Rectal smooth muscle tissue (tissue), 1 donor: ENCODE measurements at regions not wholly inside any gene's neighbourhood (a gene's known extent, or its start where the extent isn't known, plus 50 kb on each side); places are given as distances from the start of the nearest gene placed in this dataset.

Experiments used
- H3K27ac ChIP-seq: one replicate; pipeline ENCODE4 v1.7.0; 2013; ENCODE audit warnings: low read depth, low read length, inconsistent platforms
- H3K27me3 ChIP-seq: one replicate; pipeline ENCODE4 v1.7.0; 2013; ENCODE audit warnings: low read length; ENCODE audit not compliant: control insufficient read depth, insufficient read depth
- H3K36me3 ChIP-seq: one replicate; pipeline ENCODE4 v1.7.0; 2013; ENCODE audit warnings: low read length; ENCODE audit not compliant: control insufficient read depth, insufficient read depth
- H3K4me1 ChIP-seq: one replicate; pipeline ENCODE4 v1.7.0; 2013; ENCODE audit warnings: low read length; ENCODE audit not compliant: control insufficient read depth, insufficient read depth
- H3K4me3 ChIP-seq: one replicate; pipeline ENCODE4 v1.7.0; 2013; ENCODE audit warnings: low read length
- H3K9ac ChIP-seq: one replicate; pipeline ENCODE4 v1.7.0; 2013; ENCODE audit warnings: low read length

DNA sequence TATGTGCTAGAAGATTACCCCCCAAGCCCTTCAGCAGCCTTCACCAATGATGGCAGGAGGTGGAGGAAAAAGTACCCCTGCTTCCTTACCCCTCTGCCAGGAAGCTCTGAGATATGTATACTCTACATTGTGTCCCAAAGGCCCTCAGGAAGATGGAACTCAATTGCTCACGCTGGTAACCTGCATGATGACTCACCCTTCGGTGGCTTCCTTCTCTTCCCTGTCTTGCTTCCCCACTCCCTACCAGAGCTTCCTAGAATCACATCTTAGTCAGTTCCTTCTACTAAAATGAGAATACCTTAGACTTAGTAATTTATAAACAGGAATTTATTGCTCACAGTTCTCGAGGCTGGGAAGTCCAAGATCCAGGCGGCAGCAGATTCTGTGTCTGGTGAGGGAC, 405.6 kb downstream of the TYW1 start:
- no peak overlapping the region for H3K4me3 ChIP-seq
- H3K27me3 ChIP-seq, result no peaks in the 10 kb centered on the region
- H3K4me1 ChIP-seq, result peaks cover 5% of the 10 kb centered on the region

GRCh38 chr7:67406976-67407375, 410.3 kb downstream of the TYW1 start:
- Histone ChIP-seq H3K27me3 (no peaks in the 10 kb centered on the region), H3K27ac (no peak overlapping the region), H3K4me1 (peaks cover 7% of the 10 kb centered on the region), H3K9ac (no peak overlapping the region), H3K36me3 (no peaks in the 10 kb centered on the region), H3K4me3 (no peak overlapping the region)

More for the DNA sequence above, 405.6 kb downstream of the TYW1 start:
- Histone ChIP-seq H3K27ac (no peak overlapping the region), H3K9ac (no peak overlapping the region), H3K36me3 (no peaks in the 10 kb centered on the region)

GRCh38 chr7:67407392-67408071, 410.9 kb downstream of the TYW1 start:
- no peak overlapping the region for H3K4me3 ChIP-seq
- H3K9ac ChIP-seq, result no peak overlapping the region
- peaks cover 7% of the 10 kb centered on the region for H3K4me1 ChIP-seq
- no peak overlapping the region for H3K27ac ChIP-seq
- H3K36me3 ChIP-seq, result no peaks in the 10 kb centered on the region
- no peaks in the 10 kb centered on the region for H3K27me3 ChIP-seq

DNA sequence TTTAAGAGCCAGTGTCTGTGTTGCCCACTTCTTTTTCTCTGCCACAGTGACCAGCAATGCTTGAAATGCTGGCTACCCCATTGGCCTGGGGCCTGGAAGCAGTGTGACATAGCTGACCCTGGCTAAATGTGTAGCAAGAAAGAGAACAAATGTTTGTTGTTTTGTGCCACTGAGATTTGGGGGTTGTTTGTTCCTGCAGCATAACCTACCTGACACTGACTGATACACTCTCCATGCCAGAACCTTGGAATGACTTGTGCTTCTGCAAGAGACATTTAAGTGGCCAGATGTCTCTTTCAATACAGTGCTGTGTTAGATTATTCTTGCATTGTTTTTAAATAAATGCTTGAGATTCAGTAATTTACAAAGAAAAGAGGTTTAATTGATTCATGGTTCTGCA, 411.5 kb downstream of the TYW1 start:
- Histone ChIP-seq H3K27ac (no peak overlapping the region), H3K27me3 (no peaks in the 10 kb centered on the region), H3K4me3 (no peak overlapping the region), H3K36me3 (no peaks in the 10 kb centered on the region), H3K4me1 (peaks cover 7% of the 10 kb centered on the region), H3K9ac (no peak overlapping the region)

GRCh38 chr7:67413670-67414069, 417.0 kb downstream of the TYW1 start:
- no peak overlapping the region for H3K27ac ChIP-seq
- H3K27me3 ChIP-seq, result no peaks in the 10 kb centered on the region
- H3K4me1 ChIP-seq, result no peaks in the 10 kb centered on the region
- H3K36me3 ChIP-seq, result no peaks in the 10 kb centered on the region
- H3K4me3 ChIP-seq, result no peak overlapping the region
- H3K9ac ChIP-seq, result no peak overlapping the region

GRCh38 chr7:67414858-67415257, 418.2 kb downstream of the TYW1 start:
- Histone ChIP-seq H3K9ac (no peak overlapping the region), H3K4me3 (no peak overlapping the region), H3K4me1 (no peaks in the 10 kb centered on the region), H3K36me3 (no peaks in the 10 kb centered on the region), H3K27me3 (no peaks in the 10 kb centered on the region), H3K27ac (no peak overlapping the region)

DNA sequence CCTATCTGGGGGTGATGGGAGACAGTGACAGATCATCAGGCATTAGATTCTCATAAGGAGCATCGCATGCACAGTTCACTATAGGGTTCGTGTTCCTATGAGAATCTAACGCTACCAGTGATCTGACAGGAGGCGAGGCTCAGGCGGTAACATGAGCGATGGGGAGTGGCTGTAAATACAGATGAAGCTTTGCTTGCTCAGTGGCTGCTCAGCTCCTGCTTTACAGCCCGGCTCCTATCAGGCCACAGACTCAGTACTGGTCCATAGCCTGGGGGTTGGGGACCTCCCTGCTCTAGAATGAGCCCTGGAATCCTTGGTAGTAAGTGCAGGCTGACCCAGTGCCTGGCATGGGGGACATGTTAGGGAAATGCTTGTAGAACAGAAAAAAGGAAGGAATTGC, 426.0 kb downstream of the TYW1 start:
- H3K36me3 ChIP-seq, result no peaks in the 10 kb centered on the region
- H3K4me1 ChIP-seq, result peaks cover 3% of the 10 kb centered on the region
- H3K4me3 ChIP-seq, result no peak overlapping the region
- H3K9ac ChIP-seq, result no peak overlapping the region
- no peak overlapping the region for H3K27ac ChIP-seq
- no peaks in the 10 kb centered on the region for H3K27me3 ChIP-seq

- Histone ChIP-seq H3K36me3 (no peaks in the 10 kb centered on the region), H3K27me3 (no peaks in the 10 kb centered on the region), H3K27ac (no peak overlapping the region), H3K4me1 (peaks cover 3% of the 10 kb centered on the region), H3K9ac (no peak overlapping the region), H3K4me3 (no peak overlapping the region)
These were observed 426.4 kb downstream of the TYW1 start for GRCh38 chr7:67423065-67423464.

- no peaks in the 10 kb centered on the region for H3K27me3 ChIP-seq
- H3K4me3 ChIP-seq, result no peak overlapping the region
- peaks cover 3% of the 10 kb centered on the region for H3K4me1 ChIP-seq
- H3K36me3 ChIP-seq, result no peaks in the 10 kb centered on the region
- no peak overlapping the region for H3K27ac ChIP-seq
- no peak overlapping the region for H3K9ac ChIP-seq
These were observed 430.0 kb downstream of the TYW1 start for GRCh38 chr7:67426654-67427053.

- peaks cover 4% of the 10 kb centered on the region for H3K4me1 ChIP-seq
- no peaks in the 10 kb centered on the region for H3K36me3 ChIP-seq
- no peak overlapping the region for H3K4me3 ChIP-seq
- no peaks in the 10 kb centered on the region for H3K27me3 ChIP-seq
- no peak overlapping the region for H3K9ac ChIP-seq
- H3K27ac ChIP-seq, result no peak overlapping the region
These were observed 433.1 kb downstream of the TYW1 start for GRCh38 chr7:67429735-67430134.

GRCh38 chr7:67432536-67433234, 436.1 kb downstream of the TYW1 start:
- Histone ChIP-seq H3K9ac (no peak overlapping the region), H3K36me3 (no peaks in the 10 kb centered on the region), H3K4me1 (peaks cover 4% of the 10 kb centered on the region), H3K27me3 (no peaks in the 10 kb centered on the region), H3K4me3 (no peak overlapping the region), H3K27ac (no peak overlapping the region)

DNA sequence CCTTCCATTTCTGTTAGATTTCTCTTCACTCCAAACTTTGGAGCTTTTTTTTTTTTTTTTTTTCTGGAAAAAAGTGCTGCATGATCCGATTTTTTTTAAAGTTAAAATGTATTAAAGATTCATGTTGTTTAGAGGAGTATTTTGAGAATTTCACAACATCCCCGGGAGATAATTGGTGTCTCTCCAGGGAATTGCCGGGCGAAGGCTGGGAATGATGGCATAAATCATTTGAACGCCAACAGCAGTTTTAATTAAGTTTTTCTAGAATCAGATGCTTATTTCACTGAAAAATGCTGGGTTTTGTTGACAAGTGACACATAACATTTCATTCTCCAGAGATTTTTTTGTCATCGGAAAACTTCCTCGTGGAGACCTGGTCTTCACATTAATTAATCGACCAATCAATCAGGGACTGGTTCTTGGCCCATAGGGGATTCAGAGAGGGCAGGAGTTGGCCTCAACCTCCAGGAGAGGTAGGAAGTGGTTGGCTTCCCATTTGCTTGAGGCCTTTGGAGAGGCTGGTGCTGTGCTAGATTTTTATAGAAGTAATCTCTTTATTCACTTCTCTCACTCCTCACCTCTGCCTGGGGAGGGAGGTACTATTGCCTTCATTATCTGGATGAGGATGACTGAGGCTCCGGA, 439.4 kb downstream of the TYW1 start:
- H3K27me3 ChIP-seq, result no peaks in the 10 kb centered on the region
- H3K27ac ChIP-seq, result no peak overlapping the region
- no peak overlapping the region for H3K9ac ChIP-seq
- H3K36me3 ChIP-seq, result no peaks in the 10 kb centered on the region
- H3K4me1 ChIP-seq, result peaks cover 4% of the 10 kb centered on the region
- H3K4me3 ChIP-seq, result no peak overlapping the region
